SIG-M5 treated with dmso at 0.1 percent for 504 hours (cell line): ENCODE measurements at regions not wholly inside any gene's neighbourhood (a gene's known extent, or its start where the extent isn't known, plus 50 kb on each side); places are given as distances from the start of the nearest gene placed in this dataset.
"Not testable (repeated sequence)": the region's sequence is repeated elsewhere in the genome, so short reads cannot be mapped to it uniquely, and the experiment has no call there.

ENCODE experiments used
- DNase-seq: peaks from one replicate; lab custom pipeline; 2025; ENCODE audit not compliant: unreplicated experiment; lab: John Stamatoyannopoulos, UW

DNA sequence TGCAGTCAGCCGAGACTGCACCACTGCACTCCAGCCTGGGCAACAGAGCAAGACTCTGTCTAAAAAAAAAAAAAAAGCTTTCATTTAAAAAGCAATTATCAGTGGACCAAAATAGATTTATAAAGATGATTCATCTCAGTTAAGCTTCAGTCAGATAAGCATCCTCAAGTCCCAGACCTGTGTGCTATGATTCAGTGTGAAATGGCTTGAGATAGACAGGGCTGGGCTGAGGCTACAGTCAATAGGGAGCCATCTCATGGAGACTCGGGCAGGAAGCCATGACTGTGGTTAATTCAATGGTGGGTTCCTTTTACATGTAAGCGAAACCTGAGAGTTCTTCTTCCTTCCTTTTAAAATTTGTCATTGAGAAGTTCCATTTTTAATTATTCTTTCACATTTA lies 276.0 kb downstream of the TFAP2A start:
- no peak for DNase-seq

DNA sequence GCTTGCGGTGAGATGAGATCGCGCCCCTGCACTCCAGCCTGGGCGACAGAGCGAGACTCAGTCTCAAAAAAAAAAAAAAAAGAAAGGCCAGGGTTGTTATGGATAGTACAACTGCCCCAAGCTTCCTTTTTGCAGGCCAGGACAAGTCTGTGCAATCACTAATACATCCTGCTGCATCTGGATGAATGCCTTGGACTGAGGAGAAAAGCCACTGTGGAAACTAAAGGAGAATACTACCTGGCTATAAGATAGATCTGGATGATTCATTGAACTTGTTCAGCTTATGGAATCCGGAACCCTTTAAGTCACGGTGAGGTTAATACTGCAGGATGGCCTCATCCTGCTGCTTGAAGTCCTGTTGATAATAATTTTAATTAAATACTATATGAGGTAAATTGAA lies 278.2 kb downstream of the TFAP2A start:
- no peak for DNase-seq

- DNase-seq = not testable (repeated sequence)
Measured at GRCh38 chr6:10134185-10134584, 280.7 kb downstream of the TFAP2A start.

DNA sequence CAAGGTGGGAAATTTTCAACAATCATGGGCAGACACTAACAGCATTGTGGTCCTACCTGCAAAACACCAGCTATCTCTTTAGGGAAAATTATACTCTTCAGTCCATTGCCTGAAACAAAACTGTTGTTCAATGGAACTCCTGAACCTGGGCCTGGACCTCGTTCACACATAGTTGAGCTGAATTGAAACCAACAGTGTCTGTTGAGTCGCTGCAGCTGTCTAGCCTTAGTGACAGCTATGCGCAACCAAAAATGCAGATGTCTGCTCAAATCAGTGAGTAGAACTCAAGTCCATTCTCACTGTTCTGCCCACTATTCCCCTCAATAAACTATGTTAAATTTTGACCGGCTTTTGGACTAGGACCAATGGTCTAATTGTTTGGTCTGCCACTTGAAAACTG lies 286.2 kb downstream of the TFAP2A start:
- DNase-seq = no peak

GRCh38 chr6:10122164-10122563 lies 292.7 kb downstream of the TFAP2A start:
- no peak for DNase-seq

DNA sequence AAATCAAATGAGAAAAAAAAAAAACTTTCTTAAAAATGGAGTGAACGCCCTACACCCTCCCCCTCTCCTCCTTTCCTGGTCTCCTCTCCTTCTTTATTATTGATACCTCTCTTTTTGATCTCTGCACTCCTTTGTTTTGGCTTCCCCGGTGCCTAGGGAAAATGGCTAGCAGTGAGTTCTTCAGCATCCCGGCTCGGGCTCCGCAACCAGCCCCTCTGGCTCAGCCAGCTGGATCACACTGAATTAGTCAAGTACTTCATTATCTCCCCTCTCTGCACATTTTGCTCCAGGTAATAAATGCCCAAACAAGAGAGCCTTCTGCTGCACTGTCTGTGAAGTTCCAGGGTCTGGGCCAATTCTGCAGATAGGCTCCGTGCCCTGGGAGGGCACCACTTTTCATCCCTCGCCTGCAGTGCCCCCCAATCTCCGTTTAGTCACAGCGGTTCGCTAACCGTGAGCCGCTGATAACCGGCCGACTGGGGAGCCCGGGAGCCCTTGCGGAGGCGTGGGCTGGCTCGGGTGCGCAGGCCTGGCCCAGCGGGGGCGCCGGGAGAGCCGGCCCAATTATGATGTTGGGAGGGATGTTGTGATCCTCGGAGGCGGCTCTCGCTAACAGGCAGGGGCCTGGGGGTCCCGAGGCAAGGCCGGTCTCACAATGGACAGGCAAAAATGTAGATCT lies 301.9 kb downstream of the TFAP2A start:
- DNase-seq = no peak

DNA sequence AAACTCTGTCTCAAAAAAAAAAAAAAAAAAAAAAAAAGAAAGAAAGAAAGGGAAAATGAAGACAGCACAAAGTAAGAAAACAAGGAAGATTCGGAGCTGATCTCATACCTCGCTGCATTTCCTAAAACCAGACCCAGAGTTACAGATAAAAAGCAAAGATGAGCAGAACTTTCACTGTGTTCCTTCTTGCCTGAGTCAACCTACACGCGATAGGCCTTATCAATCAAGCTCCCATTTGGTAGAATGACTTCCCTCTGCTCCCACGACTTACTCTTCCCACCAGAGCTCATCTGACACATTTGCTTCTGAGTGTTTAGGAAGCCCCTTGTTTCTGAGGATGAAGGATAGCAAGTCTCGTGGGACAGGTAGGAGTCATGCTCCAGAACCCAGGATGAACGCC lies 302.9 kb downstream of the TFAP2A start:
- no peak for DNase-seq

- DNase-seq = no peak
Measured at GRCh38 chr6:10101551-10102252, 313.2 kb downstream of the TFAP2A start.

DNA sequence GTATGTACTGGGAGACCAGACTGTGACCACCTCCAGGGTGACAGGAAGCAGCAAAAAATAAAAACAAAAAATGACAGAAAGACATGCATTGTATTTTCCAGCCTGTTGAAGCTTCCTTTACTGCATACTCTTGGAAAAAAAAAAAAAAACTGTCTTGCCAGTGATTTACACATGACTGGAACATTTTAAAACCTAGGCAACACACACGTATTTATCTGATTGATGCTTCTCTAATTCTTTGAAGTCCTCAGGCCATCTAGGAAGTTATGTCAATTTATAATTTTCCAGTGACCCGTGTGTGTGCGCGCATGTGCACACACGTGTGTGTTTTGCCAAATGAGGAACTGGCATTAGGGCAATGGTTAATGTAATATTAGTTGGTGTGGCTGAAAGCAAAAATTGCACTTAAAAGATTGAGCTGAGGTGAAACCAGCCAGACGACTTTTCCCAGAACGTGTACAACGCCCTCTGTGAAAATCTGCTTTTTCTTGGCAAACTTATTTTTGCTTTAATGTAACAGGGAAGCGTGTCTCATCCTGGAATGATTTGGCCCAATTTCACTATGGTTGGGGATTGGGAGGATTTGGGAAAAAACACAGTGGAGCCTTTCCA lies 315.2 kb downstream of the TFAP2A start:
- DNase-seq = no peak

- no peak for DNase-seq
Measured at GRCh38 chr6:10098756-10099528, 315.9 kb downstream of the TFAP2A start.

- DNase-seq = no peak
Measured at GRCh38 chr6:10093282-10093681, 321.6 kb downstream of the TFAP2A start.

GRCh38 chr6:10084111-10084986 lies 330.5 kb downstream of the TFAP2A start:
- DNase-seq = peak; percentile 38

DNA sequence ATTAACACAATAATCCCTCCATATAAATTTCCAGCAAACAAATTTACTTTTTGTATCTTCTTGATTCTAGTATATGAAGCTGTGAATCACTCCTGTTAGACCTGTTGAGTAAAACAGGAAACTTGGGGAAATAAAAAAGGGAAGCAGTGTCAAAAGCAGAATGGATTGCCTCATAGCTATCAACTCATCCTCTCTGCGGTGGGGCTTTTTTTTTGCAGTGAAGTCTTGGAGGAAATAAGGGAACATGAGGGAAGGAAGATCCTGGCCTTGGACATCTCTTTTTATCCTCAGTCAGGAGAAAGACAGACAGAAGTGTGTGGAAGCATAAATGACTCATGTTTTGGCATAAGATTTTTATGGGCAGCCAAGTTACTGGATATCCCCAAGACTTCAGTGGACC lies 332.5 kb downstream of the TFAP2A start:
- peak; percentile 88 for DNase-seq

- peak; percentile 16 for DNase-seq
Measured at GRCh38 chr6:10081957-10082356, 332.9 kb downstream of the TFAP2A start.

- no peak for DNase-seq
Measured at GRCh38 chr6:10081075-10081474, 333.8 kb downstream of the TFAP2A start.

- DNase-seq = no peak
Measured at GRCh38 chr6:10080561-10080960, 334.3 kb downstream of the TFAP2A start.

GRCh38 chr6:10078581-10078980 lies 336.3 kb downstream of the TFAP2A start:
- DNase-seq = no peak

DNA sequence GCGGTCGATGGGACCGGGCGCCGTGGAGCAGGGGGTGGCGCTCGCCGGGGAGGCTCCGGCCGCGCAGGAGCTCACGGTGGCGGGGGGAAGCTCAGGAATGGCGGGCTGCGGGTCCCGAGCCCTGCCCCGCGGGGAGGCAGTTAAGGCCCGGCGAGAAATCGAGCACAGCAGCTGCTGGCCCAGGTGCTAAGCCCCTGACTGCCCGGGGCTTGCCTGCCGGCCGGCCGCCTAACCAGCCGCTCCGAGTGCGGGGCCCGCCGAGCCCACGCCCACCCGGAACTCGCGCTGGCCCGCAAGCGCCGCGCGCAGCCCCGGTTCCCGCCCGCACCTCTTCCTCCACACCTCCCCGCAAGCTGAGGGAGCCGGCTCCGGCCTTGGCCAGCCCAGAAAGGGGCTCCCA lies 340.1 kb downstream of the TFAP2A start:
- not testable (repeated sequence) for DNase-seq

- no peak for DNase-seq
Measured at GRCh38 chr6:10073341-10073740, 341.5 kb downstream of the TFAP2A start.

DNA sequence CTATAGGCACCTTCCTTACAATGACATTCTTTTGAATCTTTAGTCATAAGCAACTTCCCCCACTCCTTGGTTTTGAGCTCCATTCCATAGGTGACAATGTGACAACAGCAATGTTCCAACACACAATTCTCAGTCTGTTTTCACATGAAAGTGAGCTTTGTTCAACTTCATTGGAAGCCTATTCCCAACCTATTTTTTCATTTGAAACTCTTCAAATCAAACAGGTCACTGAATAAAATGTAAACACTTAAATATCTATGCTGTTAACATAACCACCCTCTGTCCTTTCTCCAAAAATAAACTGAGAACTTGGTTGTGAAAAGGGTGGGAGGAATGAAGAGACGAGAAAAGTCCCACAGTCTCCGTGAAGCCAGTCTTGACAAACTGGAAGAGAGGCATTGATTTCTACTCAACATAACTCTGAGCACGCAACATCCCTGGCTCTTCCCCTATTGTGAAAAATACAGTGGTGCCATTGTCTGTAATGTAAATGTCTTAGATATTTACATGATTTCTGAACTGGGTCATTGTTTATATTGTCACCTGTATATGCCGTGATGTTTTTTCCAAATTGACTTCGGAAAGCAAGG lies 343.1 kb downstream of the TFAP2A start:
- DNase-seq = no peak
